Eye (tissue), 1 donor: ENCODE measurements at regions not wholly inside any gene's neighbourhood (a gene's known extent, or its start where the extent isn't known, plus 50 kb on each side); places are given as distances from the start of the nearest gene placed in this dataset.
"Not testable (repeated sequence)": the region's sequence is repeated elsewhere in the genome, so short reads cannot be mapped to it uniquely, and the experiment has no call there.

Experiments
- DNase-seq: peaks from one replicate; pipeline ENCODE4 v3.0.0-alpha.2; 2015

- peak; percentile 79 for DNase-seq
These were observed 117.0 kb downstream of the KCNRG start for GRCh38 chr13:50131920-50132903.

GRCh38 chr13:50132904-50133357, 117.7 kb downstream of the KCNRG start:
- DNase-seq = peak; percentile 78

GRCh38 chr13:50133358-50133953, 118.2 kb downstream of the KCNRG start:
- DNase-seq = peak; percentile 55

GRCh38 chr13:50136226-50136625, 121.0 kb downstream of the KCNRG start:
- no peak for DNase-seq

GRCh38 chr13:50136678-50137077, 121.4 kb downstream of the KCNRG start:
- no peak for DNase-seq

GRCh38 chr13:50139435-50139934, 124.2 kb downstream of the KCNRG start:
- not testable (repeated sequence) for DNase-seq

- no peak for DNase-seq
These were observed 124.9 kb downstream of the KCNRG start for GRCh38 chr13:50140153-50140552.

- DNase-seq = no peak
These were observed 125.5 kb downstream of the KCNRG start for GRCh38 chr13:50140581-50141374.

GRCh38 chr13:50141375-50141975, 126.2 kb downstream of the KCNRG start:
- DNase-seq = no peak

- DNase-seq = no peak
These were observed 129.3 kb downstream of the KCNRG start for GRCh38 chr13:50144246-50145160.

GRCh38 chr13:50149214-50149613, 134.0 kb downstream of the KCNRG start:
- DNase-seq = no peak

GRCh38 chr13:50149932-50150331, 134.7 kb downstream of the KCNRG start:
- DNase-seq = no peak

- DNase-seq = no peak
These were observed 137.0 kb downstream of the KCNRG start for GRCh38 chr13:50152224-50152623.

- DNase-seq = no peak
These were observed 137.5 kb downstream of the KCNRG start for GRCh38 chr13:50152655-50153309.

GRCh38 chr13:50153401-50153800, 138.2 kb downstream of the KCNRG start:
- DNase-seq = no peak

- DNase-seq = no peak
These were observed 138.6 kb downstream of the KCNRG start for GRCh38 chr13:50153876-50154275.

GRCh38 chr13:50154697-50155096, 139.5 kb downstream of the KCNRG start:
- no peak for DNase-seq

- DNase-seq = no peak
These were observed 140.9 kb downstream of the KCNRG start for GRCh38 chr13:50156140-50156539.

GRCh38 chr13:50156561-50157127, 141.4 kb downstream of the KCNRG start:
- peak; percentile 62 for DNase-seq

GRCh38 chr13:50158385-50159165, 143.3 kb downstream of the KCNRG start:
- DNase-seq = no peak
